ENCODE measurements at regions not wholly inside any gene's neighbourhood (a gene's known extent, or its start where the extent isn't known, plus 50 kb on each side); places are given as distances from the start of the nearest gene placed in this dataset.

GRCh38 chr7:83870515-83870914, 221.6 kb upstream of the SEMA3E start:
- H3K36me3 ChIP-seq (ENCODE audit: control insufficient read depth, insufficient read depth, low read length), result no peaks in the 10 kb centered on the region
- TF ChIP-seq CTCF (IDR thresholded peaks at IDR 0.05; ENCODE audit: insufficient read depth, low read length, poor library complexity, severe bottlenecking), result no peak
- no peak for DNase-seq (ENCODE audit: low read depth)
- H3K27me3 ChIP-seq (ENCODE audit: control insufficient read depth, insufficient read depth, low read length), result no peaks in the 10 kb centered on the region
- H3K4me3 ChIP-seq (ENCODE audit: low read depth, low read length), result no peak overlapping the region

- DNase-seq (ENCODE audit: low read depth), result no peak
- Histone ChIP-seq H3K36me3 (ENCODE audit: control insufficient read depth, insufficient read depth, low read length) (no peaks in the 10 kb centered on the region), H3K4me3 (ENCODE audit: low read depth, low read length) (no peak overlapping the region), H3K27me3 (ENCODE audit: control insufficient read depth, insufficient read depth, low read length) (no peaks in the 10 kb centered on the region)
- no peak for TF ChIP-seq CTCF (IDR thresholded peaks at IDR 0.05; ENCODE audit: insufficient read depth, low read length, poor library complexity, severe bottlenecking)
These were observed 217.6 kb upstream of the SEMA3E start for GRCh38 chr7:83866582-83866981.

- Histone ChIP-seq H3K4me3 (ENCODE audit: low read depth, low read length) (no peak overlapping the region), H3K36me3 (ENCODE audit: control insufficient read depth, insufficient read depth, low read length) (no peaks in the 10 kb centered on the region), H3K27me3 (ENCODE audit: control insufficient read depth, insufficient read depth, low read length) (no peaks in the 10 kb centered on the region)
- DNase-seq (ENCODE audit: low read depth), result no peak
- no peak for TF ChIP-seq CTCF (IDR thresholded peaks at IDR 0.05; ENCODE audit: insufficient read depth, low read length, poor library complexity, severe bottlenecking)
These were observed 215.6 kb upstream of the SEMA3E start for GRCh38 chr7:83864551-83864950.

GRCh38 chr7:83863906-83864305, 215.0 kb upstream of the SEMA3E start:
- H3K27me3 ChIP-seq (ENCODE audit: control insufficient read depth, insufficient read depth, low read length), result no peaks in the 10 kb centered on the region

GRCh38 chr7:83861876-83862275, 212.9 kb upstream of the SEMA3E start:
- Histone ChIP-seq H3K4me3 (ENCODE audit: low read depth, low read length) (no peak overlapping the region), H3K27me3 (ENCODE audit: control insufficient read depth, insufficient read depth, low read length) (no peaks in the 10 kb centered on the region), H3K36me3 (ENCODE audit: control insufficient read depth, insufficient read depth, low read length) (no peaks in the 10 kb centered on the region)
- no peak for DNase-seq (ENCODE audit: low read depth)
- TF ChIP-seq CTCF (IDR thresholded peaks at IDR 0.05; ENCODE audit: insufficient read depth, low read length, poor library complexity, severe bottlenecking), result no peak

More at GRCh38 chr7:83863906-83864305, 215.0 kb upstream of the SEMA3E start:
- DNase-seq (ENCODE audit: low read depth), result no peak
- no peak overlapping the region for H3K4me3 ChIP-seq (ENCODE audit: low read depth, low read length)
- TF ChIP-seq CTCF (IDR thresholded peaks at IDR 0.05; ENCODE audit: insufficient read depth, low read length, poor library complexity, severe bottlenecking), result no peak
- H3K36me3 ChIP-seq (ENCODE audit: control insufficient read depth, insufficient read depth, low read length), result no peaks in the 10 kb centered on the region

- no peaks in the 10 kb centered on the region for H3K36me3 ChIP-seq (ENCODE audit: control insufficient read depth, insufficient read depth, low read length)
- no peak overlapping the region for H3K4me3 ChIP-seq (ENCODE audit: low read depth, low read length)
- no peak for TF ChIP-seq CTCF (IDR thresholded peaks at IDR 0.05; ENCODE audit: insufficient read depth, low read length, poor library complexity, severe bottlenecking)
- H3K27me3 ChIP-seq (ENCODE audit: control insufficient read depth, insufficient read depth, low read length), result no peaks in the 10 kb centered on the region
- no peak for DNase-seq (ENCODE audit: low read depth)
These were observed 210.9 kb upstream of the SEMA3E start for GRCh38 chr7:83859827-83860226.
